GM10266 (cell line): ENCODE measurements at regions not wholly inside any gene's neighbourhood (a gene's known extent, or its start where the extent isn't known, plus 50 kb on each side); places are given as distances from the start of the nearest gene placed in this dataset.

Experiments used
- DNase-seq: peaks from one replicate; pipeline ENCODE4 v3.0.0; 2012; ENCODE audit errors: extremely low spot score
- TF ChIP-seq, protein P1 (sequence below): IDR thresholded peaks from 2 replicates; pipeline ENCODE4 v1.5.1; 2012; ENCODE audit warnings: mild to moderate bottlenecking, low read depth; ENCODE audit not compliant: control insufficient read depth, insufficient read depth; ENCODE audit errors: missing control alignments

DNA sequence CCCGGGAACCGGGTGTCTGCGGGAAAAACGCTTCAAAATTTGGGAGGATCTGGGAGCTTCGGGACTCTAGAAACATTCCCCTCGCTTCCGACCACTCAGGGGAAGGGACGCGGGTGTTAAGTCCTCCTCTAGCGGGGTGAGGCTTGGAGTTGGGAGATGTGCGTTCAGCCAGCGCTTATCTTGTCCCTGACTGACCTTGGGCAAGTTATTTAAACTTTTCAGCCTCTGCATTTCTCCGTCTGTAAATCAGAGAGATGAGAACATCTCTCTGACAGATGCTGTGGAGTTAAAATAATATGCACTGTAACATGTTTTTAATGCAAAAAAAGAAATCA is 76.9 kb upstream of the ANO4 start:
- no peak for DNase-seq
- TF ChIP-seq, protein P1, sequence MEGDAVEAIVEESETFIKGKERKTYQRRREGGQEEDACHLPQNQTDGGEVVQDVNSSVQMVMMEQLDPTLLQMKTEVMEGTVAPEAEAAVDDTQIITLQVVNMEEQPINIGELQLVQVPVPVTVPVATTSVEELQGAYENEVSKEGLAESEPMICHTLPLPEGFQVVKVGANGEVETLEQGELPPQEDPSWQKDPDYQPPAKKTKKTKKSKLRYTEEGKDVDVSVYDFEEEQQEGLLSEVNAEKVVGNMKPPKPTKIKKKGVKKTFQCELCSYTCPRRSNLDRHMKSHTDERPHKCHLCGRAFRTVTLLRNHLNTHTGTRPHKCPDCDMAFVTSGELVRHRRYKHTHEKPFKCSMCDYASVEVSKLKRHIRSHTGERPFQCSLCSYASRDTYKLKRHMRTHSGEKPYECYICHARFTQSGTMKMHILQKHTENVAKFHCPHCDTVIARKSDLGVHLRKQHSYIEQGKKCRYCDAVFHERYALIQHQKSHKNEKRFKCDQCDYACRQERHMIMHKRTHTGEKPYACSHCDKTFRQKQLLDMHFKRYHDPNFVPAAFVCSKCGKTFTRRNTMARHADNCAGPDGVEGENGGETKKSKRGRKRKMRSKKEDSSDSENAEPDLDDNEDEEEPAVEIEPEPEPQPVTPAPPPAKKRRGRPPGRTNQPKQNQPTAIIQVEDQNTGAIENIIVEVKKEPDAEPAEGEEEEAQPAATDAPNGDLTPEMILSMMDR, result no peak

DNA sequence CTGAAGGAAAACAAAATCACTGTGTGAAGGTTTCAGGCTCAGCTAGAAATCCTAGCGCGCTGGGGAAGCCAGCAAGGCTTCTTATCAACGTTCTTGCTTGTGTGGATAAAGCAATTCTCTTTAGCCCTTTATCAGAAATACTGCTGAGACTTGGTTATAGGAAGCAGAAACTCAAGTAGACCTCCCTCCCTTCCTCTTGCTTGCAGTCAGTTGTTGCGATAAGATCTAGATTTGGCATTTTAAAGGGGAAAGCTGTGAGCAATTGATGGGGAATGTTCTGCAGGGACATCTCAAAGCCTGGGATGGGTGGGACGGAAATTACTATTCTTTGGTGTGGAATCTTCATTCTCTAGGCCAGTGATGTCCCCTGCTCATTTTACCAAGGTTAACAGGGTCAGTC is 76.4 kb upstream of the ANO4 start:
- DNase-seq, result no peak
- TF ChIP-seq, protein P1, result no peak

DNA sequence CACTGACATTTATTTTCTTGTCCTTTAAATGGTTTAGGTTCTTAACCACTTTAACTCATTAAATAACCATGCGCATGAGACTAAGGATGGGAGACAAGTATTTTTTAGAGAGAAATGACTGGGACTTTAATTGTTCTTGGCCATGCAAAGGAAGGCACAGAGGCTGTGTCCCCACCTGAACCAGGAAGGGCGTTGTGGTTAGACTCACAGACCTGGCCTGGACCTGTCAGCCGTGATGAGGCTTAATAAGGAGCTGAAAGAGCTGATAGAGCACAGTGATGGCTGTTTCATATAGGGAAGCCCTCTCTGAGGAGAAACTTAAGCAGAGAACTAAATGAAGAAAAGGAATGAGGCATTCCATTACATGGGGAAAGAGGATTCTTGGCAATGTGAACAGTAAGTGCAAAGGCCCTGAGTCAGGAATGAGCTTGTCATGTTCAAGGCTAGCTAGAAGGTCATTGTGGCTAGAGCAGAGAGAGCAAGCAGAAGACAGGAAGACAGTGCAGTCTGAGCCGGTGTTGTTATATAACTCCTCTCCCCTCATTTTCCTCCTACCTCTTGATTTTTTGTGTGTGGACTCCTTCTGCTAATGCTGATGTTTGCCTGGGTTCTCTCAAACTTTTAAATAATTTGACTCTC is 74.4 kb upstream of the ANO4 start:
- DNase-seq, result no peak
- TF ChIP-seq, protein P1, result no peak

DNA sequence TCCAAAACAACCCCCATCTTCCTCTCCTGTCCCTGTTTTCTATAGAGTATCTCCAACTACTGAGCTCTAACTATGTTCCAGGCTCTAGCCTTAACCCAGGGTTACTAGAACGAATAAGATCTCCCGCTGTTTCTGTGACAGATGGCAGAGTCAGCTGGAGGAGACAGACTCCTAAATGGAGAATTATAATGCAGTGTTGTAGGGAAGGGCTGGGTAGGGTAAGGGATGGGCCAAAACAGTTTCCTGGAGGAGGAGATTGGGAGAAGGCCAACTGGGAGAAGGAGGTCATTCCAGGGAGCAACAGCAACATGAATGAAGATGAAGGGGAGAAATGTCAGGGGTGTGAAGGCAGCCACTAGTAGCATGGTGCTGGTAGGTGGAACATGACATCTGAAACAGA is 73.4 kb upstream of the ANO4 start:
- TF ChIP-seq, protein P1, result no peak
- DNase-seq, result no peak

DNA sequence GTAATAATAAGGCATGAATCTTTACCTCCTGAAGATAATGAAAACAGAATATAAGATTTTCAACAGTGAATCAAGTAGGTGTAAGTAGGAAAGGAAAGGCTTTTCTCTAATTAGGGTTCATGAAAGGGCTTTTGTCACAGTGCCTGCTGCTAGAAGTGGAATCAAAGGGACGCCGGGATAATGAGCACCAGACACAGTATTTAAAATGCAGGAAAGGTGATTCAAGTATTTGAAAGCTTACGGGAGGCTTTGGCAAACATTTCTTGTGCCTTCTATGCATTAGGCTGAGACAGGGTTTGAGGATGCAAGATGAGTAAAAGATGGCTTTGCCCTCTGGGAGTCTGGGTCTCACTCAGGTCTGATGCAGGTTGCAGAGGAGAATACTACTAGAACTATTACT is 70.5 kb upstream of the ANO4 start:
- no peak for DNase-seq
- TF ChIP-seq, protein P1, result no peak

DNA sequence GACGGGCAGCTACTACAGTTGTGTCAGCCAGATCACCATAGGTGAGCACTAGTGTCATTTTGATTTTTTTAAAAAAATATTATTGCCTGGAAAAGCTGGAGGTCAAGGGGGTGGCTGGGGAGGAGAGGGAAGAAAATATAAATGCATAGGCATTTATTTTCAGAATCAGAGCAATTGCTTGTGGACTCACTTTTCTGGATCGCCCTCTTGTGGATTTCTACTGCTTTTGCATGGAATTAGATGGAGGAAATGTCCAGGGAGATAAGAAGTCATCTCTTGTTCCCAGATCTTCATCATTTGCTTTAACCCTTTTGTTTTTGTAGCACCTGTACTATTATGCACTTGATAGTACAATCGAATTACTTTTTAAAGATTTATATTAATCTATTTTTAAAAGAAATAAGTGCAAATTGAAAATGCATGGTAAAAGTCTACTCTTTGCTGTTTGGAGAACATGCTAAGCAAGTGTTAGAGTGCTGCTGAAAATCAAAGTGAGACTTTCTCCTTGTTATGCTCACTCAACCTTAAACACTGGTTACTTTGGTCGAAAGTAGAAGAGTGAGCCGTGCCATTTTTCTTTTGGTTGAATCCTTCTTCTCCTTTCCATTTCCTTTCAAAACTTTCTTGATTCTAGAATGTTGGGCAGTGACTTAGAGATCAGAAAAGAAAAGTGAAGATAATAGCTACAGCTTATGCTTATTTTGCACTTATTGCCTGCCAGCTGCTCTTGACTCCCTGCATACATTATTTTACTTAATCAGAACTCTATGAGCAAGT is 60.6 kb upstream of the ANO4 start:
- TF ChIP-seq, protein P1, result peak; percentile 43

DNA sequence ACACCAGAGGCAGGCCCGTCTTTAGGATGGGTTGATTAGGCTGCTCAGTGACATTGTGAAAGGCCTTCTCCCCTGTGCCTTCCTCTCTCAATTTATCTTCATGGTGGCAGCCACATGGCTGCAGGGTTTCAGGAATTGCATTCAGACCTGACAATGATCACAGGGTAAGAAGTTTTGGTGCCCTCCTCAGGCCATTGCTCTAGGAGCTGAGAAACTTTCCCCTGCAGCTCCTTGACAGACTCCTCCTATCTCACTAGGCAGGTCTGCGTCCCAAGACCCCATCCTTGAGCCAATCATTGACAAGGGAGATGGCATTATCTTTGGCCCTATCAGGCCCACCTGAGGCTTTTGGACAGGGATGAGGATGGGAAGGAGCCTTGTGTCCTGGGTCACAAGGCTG is 57.4 kb upstream of the ANO4 start:
- no peak for DNase-seq
- TF ChIP-seq, protein P1, result no peak

More for the DNA sequence above, 60.6 kb upstream of the ANO4 start:
- no peak for DNase-seq
